WTC11 (cell line): ENCODE measurements at regions not wholly inside any gene's neighbourhood (a gene's known extent, or its start where the extent isn't known, plus 50 kb on each side); places are given as distances from the start of the nearest gene placed in this dataset.

Experiments
- ATAC-seq: fragments of 200-7000 bp; cut with Tn5 transposase; 2 replicates; pipeline ENCODE4 v1.10.0; 2021; ENCODE audit warnings: mild to moderate bottlenecking, moderate library complexity
- CTCF ChIA-PET: fragments of 300-600 bp; sonication (Branson Sonifier 250); formaldehyde crosslinking; loops from one replicate; lab custom pipeline; 2021; ENCODE audit warnings: antibody characterized with exemption; lab: Charles Lee
- POLR2A ChIA-PET: fragments of 350-600 bp; sonication (Branson Sonifier 250); formaldehyde crosslinking; loops from one replicate; lab custom pipeline; 2021; ENCODE audit warnings: antibody characterized with exemption; lab: Charles Lee
- DNase-seq: peaks from one replicate; pipeline ENCODE4 v3.0.0; 2021; ENCODE audit warnings: low spot score
- H3K27ac Mint-ChIP-seq: 2 replicates; pipeline ENCODE4 v1.8.0; 2021; ENCODE audit warnings: mixed read lengths
- H3K27me3 Mint-ChIP-seq: 2 replicates; pipeline ENCODE4 v1.8.0; 2021; ENCODE audit warnings: low read depth, mild to moderate bottlenecking, moderate library complexity, mixed read lengths
- H3K36me3 Mint-ChIP-seq: 2 replicates; pipeline ENCODE4 v1.8.0; 2021; ENCODE audit warnings: mixed read lengths
- H3K4me1 Mint-ChIP-seq: 2 replicates; pipeline ENCODE4 v1.8.0; 2022; ENCODE audit warnings: mixed read lengths
- H3K4me3 Mint-ChIP-seq: 2 replicates; pipeline ENCODE4 v1.8.0; 2021; ENCODE audit warnings: mild to moderate bottlenecking, moderate library complexity, mixed read lengths
- H3K9me3 Mint-ChIP-seq: 2 replicates; pipeline ENCODE4 v1.8.0; 2021; ENCODE audit warnings: mixed read lengths
- AFF4 ChIP-seq: sonication (generic); formaldehyde crosslinking; IDR thresholded peaks from 2 replicates; pipeline ENCODE4 v1.8.1; 2023; ENCODE audit warnings: mild to moderate bottlenecking, missing genetic modification reagents, borderline replicate concordance
- E2F4 ChIP-seq: sonication (generic); formaldehyde crosslinking; IDR thresholded peaks from 2 replicates; pipeline ENCODE4 v1.8.1; 2022; ENCODE audit warnings: low read depth, mild to moderate bottlenecking, moderate library complexity, missing genetic modification reagents, borderline replicate concordance
- HMGA2 ChIP-seq: fragments of 250-450 bp; sonication (Bioruptor Pico); IDR thresholded peaks from 2 replicates; pipeline ENCODE4 v1.4.0; 2021; ENCODE audit warnings: mild to moderate bottlenecking, moderate library complexity
- MYBL2 ChIP-seq: sonication (generic); formaldehyde crosslinking; IDR thresholded peaks from 2 replicates; pipeline ENCODE4 v1.8.1; 2023; ENCODE audit warnings: mild to moderate bottlenecking, moderate library complexity, missing genetic modification reagents
- NFYB ChIP-seq: sonication (generic); formaldehyde crosslinking; conservative IDR thresholded peaks from 2 replicates; pipeline ENCODE4 v1.8.0; 2022; ENCODE audit warnings: low read depth, missing genetic modification reagents
- NR1H2 ChIP-seq: sonication (generic); formaldehyde crosslinking; IDR thresholded peaks from 2 replicates; pipeline ENCODE4 v1.9.0; 2021; ENCODE audit warnings: mild to moderate bottlenecking, moderate library complexity, missing genetic modification reagents
- NR2C2 ChIP-seq: sonication (generic); formaldehyde crosslinking; IDR thresholded peaks from 2 replicates; pipeline ENCODE4 v1.8.0; 2022; ENCODE audit warnings: mild to moderate bottlenecking, missing genetic modification reagents
- RELA ChIP-seq: sonication (generic); formaldehyde crosslinking; IDR thresholded peaks from 2 replicates; pipeline ENCODE4 v1.8.1; 2022; ENCODE audit warnings: missing genetic modification reagents, mild to moderate bottlenecking, borderline replicate concordance
- SOX15 ChIP-seq: fragments of 250-450 bp; sonication (Bioruptor Pico); IDR thresholded peaks from 2 replicates; pipeline ENCODE4 v1.9.0; 2021; ENCODE audit warnings: mild to moderate bottlenecking
- ZBTB21 ChIP-seq: sonication (generic); formaldehyde crosslinking; IDR thresholded peaks from 2 replicates; pipeline ENCODE4 v1.8.1; 2023; ENCODE audit warnings: mild to moderate bottlenecking, missing genetic modification reagents, borderline replicate concordance
- TF ChIP-seq, protein P1 (sequence below): sonication (generic); formaldehyde crosslinking; conservative IDR thresholded peaks from 2 replicates; pipeline ENCODE4 v1.8.1; 2023; ENCODE audit warnings: mild to moderate bottlenecking, low read depth, missing genetic modification reagents, moderate library complexity
- TF ChIP-seq, protein P2 (sequence below): sonication (generic); formaldehyde crosslinking; IDR thresholded peaks from 2 replicates; pipeline ENCODE4 v1.8.0; 2023; ENCODE audit warnings: mild to moderate bottlenecking, missing genetic modification reagents
- TF ChIP-seq, protein P3 (sequence below): sonication (generic); formaldehyde crosslinking; IDR thresholded peaks from 2 replicates; pipeline ENCODE4 v1.8.1; 2023; ENCODE audit warnings: mild to moderate bottlenecking, missing genetic modification reagents, moderate library complexity

DNA sequence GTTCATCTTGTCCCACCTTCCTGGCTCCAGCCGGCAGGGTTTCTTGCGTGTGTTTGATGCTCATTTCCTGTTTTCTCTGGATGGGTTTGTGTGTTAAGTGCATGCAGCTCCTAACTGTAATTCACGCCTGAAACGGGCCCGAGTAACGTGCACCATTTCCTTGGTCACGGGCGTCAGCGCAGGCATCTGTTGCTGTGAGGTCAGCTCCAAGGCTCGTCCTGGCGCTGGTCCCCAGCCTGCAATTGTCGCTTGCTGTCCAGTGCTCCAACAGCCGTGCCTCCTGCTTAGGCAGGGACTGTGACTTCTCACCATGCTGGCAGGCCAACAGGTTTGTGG, 201.1 kb downstream of the GLRX3 start:
- DNase-seq, result no peak
- Mint-ChIP-seq H3K9me3 (peaks cover 83% of the 10 kb centered on the region), H3K27ac (no peak overlapping the region), H3K27me3 (peaks cover 11% of the 10 kb centered on the region), H3K4me1 (no peaks in the 10 kb centered on the region), H3K36me3 (peaks cover 73% of the 10 kb centered on the region), H3K4me3 (no peak overlapping the region)
- ChIA-PET POLR2A (no interaction called here), CTCF (no interaction called here)
- ATAC-seq, result no peak
- TF ChIP-seq, protein P1, sequence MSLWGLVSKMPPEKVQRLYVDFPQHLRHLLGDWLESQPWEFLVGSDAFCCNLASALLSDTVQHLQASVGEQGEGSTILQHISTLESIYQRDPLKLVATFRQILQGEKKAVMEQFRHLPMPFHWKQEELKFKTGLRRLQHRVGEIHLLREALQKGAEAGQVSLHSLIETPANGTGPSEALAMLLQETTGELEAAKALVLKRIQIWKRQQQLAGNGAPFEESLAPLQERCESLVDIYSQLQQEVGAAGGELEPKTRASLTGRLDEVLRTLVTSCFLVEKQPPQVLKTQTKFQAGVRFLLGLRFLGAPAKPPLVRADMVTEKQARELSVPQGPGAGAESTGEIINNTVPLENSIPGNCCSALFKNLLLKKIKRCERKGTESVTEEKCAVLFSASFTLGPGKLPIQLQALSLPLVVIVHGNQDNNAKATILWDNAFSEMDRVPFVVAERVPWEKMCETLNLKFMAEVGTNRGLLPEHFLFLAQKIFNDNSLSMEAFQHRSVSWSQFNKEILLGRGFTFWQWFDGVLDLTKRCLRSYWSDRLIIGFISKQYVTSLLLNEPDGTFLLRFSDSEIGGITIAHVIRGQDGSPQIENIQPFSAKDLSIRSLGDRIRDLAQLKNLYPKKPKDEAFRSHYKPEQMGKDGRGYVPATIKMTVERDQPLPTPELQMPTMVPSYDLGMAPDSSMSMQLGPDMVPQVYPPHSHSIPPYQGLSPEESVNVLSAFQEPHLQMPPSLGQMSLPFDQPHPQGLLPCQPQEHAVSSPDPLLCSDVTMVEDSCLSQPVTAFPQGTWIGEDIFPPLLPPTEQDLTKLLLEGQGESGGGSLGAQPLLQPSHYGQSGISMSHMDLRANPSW (CRISPR knock-in tag), result no peak
- TF ChIP-seq HMGA2 (CRISPR knock-in tag) (no peak), AFF4 (CRISPR knock-in tag) (no peak), NR2C2 (no peak), RELA (no peak), MYBL2 (CRISPR knock-in tag) (no peak), NFYB (CRISPR knock-in tag) (no peak), ZBTB21 (CRISPR knock-in tag) (no peak), E2F4 (CRISPR knock-in tag) (no peak), NR1H2 (CRISPR knock-in tag) (no peak), SOX15 (CRISPR knock-in tag) (no peak)
- TF ChIP-seq, protein P2, sequence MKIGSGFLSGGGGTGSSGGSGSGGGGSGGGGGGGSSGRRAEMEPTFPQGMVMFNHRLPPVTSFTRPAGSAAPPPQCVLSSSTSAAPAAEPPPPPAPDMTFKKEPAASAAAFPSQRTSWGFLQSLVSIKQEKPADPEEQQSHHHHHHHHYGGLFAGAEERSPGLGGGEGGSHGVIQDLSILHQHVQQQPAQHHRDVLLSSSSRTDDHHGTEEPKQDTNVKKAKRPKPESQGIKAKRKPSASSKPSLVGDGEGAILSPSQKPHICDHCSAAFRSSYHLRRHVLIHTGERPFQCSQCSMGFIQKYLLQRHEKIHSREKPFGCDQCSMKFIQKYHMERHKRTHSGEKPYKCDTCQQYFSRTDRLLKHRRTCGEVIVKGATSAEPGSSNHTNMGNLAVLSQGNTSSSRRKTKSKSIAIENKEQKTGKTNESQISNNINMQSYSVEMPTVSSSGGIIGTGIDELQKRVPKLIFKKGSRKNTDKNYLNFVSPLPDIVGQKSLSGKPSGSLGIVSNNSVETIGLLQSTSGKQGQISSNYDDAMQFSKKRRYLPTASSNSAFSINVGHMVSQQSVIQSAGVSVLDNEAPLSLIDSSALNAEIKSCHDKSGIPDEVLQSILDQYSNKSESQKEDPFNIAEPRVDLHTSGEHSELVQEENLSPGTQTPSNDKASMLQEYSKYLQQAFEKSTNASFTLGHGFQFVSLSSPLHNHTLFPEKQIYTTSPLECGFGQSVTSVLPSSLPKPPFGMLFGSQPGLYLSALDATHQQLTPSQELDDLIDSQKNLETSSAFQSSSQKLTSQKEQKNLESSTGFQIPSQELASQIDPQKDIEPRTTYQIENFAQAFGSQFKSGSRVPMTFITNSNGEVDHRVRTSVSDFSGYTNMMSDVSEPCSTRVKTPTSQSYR (CRISPR knock-in tag), result no peak
- TF ChIP-seq, protein P3, sequence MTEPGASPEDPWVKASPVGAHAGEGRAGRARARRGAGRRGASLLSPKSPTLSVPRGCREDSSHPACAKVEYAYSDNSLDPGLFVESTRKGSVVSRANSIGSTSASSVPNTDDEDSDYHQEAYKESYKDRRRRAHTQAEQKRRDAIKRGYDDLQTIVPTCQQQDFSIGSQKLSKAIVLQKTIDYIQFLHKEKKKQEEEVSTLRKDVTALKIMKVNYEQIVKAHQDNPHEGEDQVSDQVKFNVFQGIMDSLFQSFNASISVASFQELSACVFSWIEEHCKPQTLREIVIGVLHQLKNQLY (CRISPR knock-in tag), result no peak
